T-helper 2 cell treated with Interferon-gamma antibody and Interleukin-4, amounts not matched to agents 100 ng/mL and 5 ng/mL, for 36 hours (primary cell): ENCODE measurements at regions not wholly inside any gene's neighbourhood (a gene's known extent, or its start where the extent isn't known, plus 50 kb on each side); places are given as distances from the start of the nearest gene placed in this dataset.

Experiments used
- intact Hi-C: fragments of 100-400 bp; cut with micrococcal nuclease; formaldehyde crosslinking; loops from one replicate; pipeline ENCODE4 v1.15.1; 2023

GRCh38 chr5:2453781-2454180, 297.7 kb downstream of the IRX2 start:
- intact Hi-C loops: no loop called here

DNA sequence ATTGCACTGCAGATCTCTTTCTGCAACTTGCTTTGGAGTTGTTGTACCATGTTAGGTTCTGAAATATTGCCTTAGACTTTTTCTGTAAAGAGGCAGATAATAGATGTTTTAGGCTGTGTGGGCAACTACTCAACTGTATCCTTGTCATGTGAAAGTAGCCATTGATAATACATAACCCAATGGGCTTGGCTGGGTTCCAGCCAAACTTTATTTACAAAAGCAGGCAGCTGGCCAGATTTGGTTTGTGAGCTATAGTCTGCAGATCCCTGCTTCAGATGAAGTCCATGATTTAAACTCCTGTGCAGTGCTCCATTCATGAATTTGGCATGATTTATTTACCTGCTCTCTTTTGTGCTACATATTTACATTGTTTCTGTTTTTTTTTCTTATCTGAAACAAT, 300.4 kb downstream of the IRX2 start:
- intact Hi-C loops: no loop called here

DNA sequence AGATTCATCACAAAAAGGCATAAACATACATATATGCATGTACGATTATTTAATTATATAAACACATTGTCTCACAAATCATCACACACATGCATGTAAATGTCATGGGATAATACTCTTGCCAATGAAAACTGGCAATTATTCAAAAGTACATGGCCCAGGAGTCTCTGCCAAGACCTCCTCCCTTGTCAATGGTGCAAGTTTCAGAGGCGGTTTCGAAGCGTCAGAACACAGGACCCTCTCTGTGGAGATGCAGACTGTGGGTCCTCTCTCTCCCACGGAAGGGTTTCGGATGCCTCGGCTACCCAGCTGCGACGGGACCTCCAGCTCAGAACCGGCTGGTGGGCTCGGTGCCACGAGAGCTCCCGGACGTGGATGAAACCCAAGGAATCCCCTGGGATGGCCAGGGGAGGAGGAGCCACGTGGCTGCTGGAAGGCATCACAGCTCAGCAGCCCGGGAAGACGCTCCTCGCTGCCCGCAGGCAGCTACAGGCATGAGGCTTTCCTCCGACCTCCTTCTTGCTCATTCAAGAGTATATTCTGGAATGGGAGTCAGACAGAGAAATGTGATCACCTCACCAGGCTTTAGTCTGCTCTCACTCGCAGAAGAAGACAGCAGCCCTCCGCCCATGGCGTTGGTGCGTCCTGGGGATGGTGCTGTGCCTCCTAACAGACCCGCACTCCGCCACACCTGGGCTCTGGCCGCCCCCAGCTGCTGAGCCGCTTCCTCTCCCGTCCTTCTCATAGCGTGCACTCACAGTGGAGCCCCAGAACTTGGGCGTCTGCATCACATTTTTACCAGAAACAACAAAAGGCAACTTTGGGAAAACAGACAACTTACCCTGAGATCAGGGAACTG, 308.8 kb downstream of the IRX2 start:
- intact Hi-C loops: no loop called here

- intact Hi-C loops: no loop called here
Measured at GRCh38 chr5:2441495-2442180, 309.8 kb downstream of the IRX2 start.

DNA sequence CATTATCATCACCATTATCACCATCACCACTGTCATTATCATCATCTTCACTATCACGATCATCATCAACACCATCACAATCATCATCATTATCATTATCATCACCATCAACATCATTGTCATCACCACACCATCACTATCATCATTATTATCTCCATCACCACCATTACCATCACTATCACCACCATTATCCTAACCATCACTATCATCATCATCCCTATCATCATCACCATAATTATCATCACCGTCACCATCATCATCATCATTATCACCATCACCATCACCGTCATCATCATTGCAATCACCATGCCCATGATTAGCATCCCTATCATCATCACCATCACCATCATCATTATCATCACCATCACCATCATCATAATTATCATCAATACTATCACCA, 311.9 kb downstream of the IRX2 start:
- intact Hi-C loops: no loop called here

- intact Hi-C loops: no loop called here
Measured at GRCh38 chr5:2433086-2433485, 318.4 kb downstream of the IRX2 start.

- intact Hi-C loops: no loop called here
Measured at GRCh38 chr5:2432076-2432920, 319.2 kb downstream of the IRX2 start.

DNA sequence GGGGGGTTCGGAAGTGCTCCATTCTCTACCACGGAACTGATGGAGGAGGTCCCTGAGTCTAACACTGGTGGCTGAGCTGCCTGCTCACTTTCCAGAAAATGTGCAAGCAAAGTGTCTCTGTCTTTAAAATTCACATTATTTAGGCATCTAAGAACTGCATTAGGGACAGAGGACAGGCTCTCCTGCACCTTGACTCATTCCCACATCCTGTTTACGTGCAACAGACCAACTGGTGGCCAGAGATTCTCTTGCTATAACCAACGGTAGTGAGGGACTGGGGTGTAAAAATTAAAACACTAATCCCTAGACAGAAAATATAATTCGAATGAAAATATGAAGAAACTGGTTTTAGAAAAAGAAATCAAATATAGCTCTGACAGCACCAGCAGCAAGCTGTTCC, 320.9 kb downstream of the IRX2 start:
- intact Hi-C loops: no loop called here

DNA sequence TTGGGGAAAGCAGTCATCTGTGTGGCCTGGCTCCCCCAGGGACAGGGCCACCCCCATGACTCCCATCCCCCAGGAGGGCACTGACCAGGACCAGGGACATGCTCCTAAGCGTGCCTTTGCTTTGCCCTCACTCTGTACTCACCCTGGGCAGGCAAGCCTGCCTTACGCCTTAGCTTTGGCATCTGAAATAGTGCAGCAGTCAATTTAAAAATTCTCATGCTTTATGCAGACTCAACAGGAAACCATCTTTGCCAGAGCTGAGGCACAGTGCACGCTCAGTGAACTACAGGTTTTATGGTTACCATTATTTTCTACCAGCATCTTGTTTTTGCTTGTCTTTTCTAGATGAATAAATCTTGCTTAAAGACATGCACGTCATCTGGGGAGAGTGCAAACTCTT, 323.5 kb downstream of the IRX2 start:
- intact Hi-C loops: no loop called here

DNA sequence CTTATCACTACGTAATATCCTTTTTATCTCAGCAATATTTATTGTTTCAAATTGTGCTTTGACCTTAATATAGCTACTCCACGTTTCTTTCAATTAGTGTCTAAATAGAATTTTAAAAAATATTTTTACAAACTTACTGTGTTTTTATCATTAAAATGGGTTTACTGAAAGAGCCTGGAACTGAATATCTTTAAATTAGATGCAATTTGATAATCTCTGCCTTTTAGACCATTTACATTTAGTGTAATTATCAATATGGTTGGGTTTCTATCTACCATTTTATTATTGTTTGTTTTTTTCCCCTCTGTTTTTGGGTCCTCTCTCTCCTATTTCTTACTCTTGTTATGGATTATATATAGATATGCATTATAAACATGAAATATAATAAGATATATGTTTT, 327.8 kb downstream of the IRX2 start:
- intact Hi-C loops: no loop called here

GRCh38 chr5:2417301-2417700, 334.2 kb downstream of the IRX2 start:
- intact Hi-C loops: no loop called here

DNA sequence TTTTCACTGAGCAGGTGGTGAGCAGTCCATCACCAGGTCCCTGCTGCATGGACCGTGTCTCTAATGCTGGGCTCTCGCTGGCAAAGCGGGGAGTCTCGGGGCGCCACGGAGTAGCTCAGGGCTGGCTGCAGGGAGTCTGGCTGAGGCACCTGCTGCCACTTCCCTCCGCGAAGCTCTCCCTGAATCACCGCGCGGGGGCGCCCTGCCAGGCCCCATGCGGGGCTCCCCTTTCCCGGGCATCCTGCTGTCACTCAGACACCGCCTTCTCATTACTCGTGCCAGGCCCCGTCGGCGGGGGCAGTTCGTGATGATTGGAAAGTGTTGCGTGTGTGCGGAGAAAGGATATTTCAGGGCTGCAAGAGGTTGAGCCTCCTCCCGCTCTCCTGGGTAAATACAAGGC, 335.8 kb downstream of the IRX2 start:
- intact Hi-C loops: no loop called here

DNA sequence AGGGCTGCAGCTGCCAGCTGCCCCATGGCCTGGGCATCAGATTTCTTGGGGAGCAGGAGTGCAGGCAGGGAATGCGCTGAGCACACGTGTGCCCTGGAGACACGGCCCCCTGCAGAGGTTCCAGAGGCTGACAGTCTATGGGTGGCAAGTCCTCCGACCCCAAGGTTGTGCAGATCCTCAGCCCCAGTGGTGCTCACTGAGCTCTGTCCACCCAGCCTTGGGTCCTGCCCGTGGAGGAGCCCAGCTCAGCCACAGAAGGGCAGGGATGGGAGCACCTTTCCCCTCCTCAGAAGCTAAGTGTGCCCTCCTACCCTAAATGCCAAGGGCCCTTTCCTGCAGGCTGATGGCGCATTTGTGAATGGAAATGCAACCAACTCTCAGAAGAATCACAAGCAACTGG, 341.0 kb downstream of the IRX2 start:
- intact Hi-C loops: no loop called here

DNA sequence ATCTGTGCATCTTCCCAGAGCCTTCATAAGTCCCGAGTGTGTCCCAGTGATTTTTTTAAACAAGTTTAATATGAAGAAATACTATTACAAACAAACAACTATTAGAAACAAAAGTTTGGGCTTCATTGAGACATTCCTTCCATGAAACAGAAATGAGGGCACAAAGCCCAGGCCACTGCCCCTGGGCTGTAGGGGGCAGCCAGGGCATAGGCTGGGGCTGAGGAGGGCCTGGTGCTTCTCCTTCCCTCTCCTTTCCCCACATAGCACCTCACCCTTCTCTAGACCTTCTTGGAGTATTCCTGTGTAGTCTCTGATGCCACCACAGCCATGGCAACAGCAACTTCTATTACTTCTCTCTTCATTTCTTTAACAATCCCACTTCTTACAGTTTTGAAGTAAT, 348.2 kb downstream of the IRX2 start:
- intact Hi-C loops: no loop called here

DNA sequence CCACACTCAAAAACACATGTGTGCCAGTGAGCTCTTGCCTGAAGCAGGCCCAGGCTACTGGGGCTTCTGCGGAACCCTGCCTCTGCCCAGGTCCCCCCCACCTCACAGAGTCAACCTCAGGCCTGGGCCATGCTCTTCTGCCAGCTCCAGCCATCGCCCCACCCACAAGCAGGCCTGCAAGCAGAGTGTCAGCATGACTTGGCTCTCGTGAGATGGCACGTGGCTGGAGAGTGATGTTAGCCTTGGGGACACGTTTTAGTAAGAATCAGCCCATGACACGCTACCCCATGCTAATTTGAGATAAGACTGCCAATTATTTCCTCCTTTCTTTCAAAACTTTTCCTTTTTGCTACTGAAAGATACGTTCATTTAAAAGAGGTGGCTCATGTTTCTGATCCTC, 351.7 kb downstream of the IRX2 start:
- intact Hi-C loops: no loop called here

GRCh38 chr5:2399096-2399495, 352.4 kb downstream of the IRX2 start:
- intact Hi-C loops: no loop called here

DNA sequence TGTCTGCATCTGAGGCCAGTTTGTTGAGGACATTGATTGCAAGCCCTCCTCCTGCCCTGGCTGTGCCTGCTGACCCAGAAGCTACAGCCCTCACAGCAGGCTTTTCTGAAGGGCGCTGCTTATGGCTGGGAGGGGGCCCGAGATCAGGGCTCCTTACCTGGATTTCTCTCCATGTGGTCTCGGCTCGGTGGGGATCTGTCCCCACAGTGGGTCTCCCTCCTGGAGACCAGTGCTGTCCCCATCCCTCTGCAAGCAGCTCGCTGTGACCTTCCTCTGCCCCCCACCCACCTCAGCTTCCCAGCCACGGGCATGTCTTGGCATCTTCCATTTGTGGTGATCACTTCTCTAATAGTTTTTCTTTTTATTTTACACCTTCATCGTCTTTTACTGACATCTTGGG, 357.9 kb downstream of the IRX2 start:
- intact Hi-C loops: no loop called here

DNA sequence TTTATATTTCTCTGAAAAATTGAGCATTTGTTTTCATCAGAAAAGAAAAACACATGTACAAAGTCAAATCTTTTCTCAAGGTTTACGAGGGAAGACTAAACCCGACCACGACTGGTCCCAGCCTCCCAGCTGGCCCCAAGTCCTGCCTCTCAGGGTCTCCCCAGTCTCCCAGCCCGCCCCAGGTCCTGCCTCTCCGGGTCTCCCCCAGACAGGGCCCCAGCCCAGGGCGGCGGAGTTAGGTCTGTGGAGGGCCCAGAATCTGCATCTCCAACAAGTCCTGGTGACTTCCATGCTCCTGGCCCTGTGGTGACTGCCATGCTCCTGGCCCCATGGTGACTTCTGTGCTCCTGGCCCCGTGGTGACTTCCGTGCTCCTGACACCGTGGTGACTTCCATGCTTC, 359.9 kb downstream of the IRX2 start:
- intact Hi-C loops: no loop called here

- intact Hi-C loops: no loop called here
Measured at GRCh38 chr5:2391021-2391420, 360.5 kb downstream of the IRX2 start.

GRCh38 chr5:2388571-2388970, 362.9 kb downstream of the IRX2 start:
- intact Hi-C loops: no loop called here

DNA sequence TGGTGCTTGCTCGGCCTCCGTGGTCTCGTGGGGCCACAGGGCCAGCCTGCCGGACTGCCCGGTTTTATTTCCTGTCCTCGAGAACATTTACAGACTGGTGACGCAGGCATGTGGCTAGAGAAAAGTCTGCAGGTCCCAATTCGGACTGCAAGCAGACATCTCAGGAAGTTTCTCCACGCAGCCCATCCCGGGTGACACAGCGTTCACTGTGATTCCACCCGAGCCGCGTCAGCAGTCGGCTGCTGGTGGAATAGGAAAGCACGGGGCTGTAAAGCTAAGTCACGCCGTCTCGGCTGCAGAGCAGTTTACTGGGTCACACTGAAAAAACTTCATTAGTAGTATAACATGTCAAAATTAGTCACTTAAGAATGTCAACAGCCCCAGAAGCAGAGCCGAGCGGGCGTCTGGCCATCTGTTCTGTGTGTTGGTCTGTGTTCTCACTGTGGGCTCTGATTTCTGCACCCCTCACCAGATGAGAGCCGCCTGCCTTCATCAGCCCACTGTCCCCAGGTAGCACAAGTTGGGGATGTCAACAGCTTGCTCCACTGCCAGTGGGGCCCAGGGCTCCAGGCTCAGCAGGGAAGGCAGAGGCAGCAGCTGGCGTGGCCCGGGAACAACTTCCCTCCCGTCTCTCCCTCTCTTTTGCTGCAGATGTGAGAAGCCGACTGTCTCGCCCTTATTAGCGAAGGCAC, 363.7 kb downstream of the IRX2 start:
- intact Hi-C loops: no loop called here

GRCh38 chr5:2387250-2387633, 364.2 kb downstream of the IRX2 start:
- intact Hi-C loops: no loop called here
